Glomerular endothelial cell (primary cell): ENCODE measurements at regions not wholly inside any gene's neighbourhood (a gene's known extent, or its start where the extent isn't known, plus 50 kb on each side); places are given as distances from the start of the nearest gene placed in this dataset.

Experiments used
- DNase-seq: peaks from one replicate; pipeline ENCODE4 v3.0.0-alpha.2; 2011; ENCODE audit warnings: low read depth, low spot score; ENCODE audit errors: extremely low read depth

DNA sequence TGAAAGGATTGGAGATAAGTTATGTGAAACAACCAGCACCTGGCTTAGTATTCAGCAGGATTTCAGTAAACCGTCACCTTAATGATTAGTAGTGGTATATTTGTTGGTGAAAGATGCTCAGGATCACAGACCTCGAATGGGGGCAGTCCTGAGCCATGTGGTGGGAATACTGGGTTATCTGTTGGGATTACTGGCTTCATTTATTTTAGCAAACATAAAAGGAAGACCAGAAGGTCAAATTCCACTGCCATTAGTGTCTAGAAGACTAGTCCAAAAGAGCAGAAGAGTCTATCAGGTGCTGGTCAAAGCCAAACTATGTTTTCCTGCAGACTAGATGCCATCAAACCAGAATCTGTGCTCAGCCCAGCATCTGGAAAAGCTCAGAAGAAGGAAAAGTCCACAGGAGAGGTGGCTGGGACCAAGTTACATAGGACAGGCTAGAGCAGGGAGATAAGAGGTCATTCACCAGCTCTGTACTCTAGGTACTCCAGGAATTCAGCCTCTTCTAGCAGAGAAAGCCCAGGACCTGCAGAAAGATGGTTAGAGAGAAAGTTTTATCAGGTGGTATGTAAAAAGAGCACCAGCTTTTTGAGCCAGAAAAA is 343.4 kb downstream of the PLPP3 start:
- DNase-seq, result no peak

DNA sequence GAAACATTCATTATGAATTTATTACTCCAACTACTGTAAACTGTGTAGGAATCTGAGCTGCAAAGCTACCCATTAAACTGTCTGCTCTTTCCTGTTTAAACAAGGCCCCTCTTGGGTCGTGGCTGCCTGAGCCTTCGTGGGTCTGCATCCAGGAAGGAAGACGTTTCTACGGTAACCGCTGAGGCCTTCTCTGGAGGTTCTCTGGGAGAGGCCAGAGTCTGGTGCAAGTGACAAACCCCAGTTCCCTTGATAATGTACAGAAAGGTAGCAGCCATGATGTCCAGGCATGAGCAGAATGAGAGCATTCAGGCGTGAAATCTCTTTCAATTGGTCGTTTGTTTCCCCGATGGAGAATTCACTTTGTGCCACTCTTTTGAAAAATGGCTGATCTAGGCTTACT is 350.2 kb downstream of the PLPP3 start:
- no peak for DNase-seq

DNA sequence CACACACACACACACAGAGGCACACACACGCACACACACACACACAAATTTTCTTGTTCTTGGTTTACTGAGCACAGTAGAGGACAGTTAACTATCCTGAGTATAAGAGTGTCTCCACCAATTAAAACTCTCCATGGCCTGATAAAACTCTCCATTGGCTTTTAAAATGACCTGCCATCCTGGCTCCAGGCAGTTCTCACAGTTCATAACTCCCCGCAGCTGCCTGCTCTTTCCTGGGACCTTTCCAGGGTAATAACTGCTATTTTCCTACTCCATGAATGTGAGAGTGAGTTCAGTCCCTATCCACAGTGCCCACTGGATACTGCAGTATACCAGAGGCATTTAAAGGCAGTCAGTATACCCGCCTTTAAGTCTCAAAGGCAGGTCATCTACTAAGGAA is 351.5 kb downstream of the PLPP3 start:
- DNase-seq, result no peak

DNA sequence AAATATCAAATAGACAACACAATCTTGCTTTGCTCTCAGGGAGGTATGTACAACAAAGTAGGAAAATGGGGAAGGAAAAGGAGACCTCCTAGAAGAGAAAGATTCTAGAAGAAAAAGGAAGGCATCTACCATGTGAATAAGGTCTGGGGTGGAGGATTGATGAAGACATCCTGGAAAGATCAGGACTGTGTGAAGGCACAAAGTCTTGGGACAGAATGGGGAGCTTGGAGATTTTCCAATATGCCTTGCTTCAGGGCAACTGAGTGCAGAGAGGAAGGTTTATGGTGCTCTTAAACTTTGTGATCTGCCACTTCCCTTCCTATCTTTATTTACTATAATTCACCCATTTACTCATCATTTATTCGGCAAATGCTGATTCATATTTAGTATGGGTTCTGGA is 352.0 kb downstream of the PLPP3 start:
- DNase-seq, result no peak

DNA sequence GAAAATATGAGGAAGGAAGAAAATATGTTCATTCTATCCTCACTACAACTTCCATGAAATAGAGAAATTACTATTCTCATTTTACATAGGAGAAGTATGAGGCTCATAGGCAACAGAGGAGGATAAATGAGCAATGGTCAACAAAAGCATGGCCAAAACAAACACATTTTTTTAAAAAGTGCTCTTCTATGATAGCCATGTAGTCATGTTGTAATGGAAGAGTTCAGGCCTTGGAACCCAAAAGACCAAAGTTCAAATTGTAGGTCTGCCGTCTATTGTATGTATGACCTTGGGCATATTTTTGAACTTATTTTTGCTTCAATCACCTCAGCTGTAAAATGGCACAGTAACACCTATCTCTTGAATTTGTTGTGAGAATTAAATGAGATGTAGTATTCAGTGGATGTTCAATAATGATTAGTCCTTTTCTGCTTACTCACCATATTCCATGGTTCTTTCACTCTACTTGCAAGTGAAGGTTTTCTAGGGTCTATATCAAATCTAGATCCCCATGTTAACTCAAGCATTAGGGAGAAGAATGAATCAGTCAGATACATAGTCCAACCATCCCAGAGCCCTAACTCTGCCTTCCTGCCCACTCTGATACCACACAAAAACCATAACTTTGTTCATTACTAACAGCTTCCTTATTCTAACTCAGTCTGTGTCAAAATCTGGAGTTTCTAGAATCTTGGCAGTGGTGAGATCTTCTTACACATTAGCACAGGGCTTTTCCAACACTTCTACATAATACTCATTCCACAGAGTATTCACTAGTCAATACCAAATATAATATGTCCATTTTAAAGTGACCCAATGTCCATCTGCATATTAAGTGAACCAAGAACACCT is 353.2 kb downstream of the PLPP3 start:
- no peak for DNase-seq

DNA sequence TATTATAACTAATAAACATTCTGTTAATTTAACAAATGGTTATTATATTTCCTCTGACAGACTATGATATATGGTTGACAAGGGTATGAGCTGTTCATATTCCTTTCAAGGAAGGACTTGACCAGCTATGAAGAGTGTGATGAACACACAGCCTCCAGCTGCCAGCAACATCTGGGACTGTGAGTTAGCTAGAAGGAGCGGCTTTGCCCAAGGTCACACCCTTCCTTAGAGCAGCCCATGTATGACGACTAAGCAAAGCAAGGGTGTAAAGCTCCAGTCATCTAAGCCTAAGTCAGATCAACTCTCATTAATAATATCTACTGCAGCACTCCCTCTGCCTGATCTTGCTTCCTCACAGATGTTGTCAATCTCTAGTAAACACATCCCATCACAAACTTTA is 355.4 kb downstream of the PLPP3 start:
- DNase-seq, result no peak

DNA sequence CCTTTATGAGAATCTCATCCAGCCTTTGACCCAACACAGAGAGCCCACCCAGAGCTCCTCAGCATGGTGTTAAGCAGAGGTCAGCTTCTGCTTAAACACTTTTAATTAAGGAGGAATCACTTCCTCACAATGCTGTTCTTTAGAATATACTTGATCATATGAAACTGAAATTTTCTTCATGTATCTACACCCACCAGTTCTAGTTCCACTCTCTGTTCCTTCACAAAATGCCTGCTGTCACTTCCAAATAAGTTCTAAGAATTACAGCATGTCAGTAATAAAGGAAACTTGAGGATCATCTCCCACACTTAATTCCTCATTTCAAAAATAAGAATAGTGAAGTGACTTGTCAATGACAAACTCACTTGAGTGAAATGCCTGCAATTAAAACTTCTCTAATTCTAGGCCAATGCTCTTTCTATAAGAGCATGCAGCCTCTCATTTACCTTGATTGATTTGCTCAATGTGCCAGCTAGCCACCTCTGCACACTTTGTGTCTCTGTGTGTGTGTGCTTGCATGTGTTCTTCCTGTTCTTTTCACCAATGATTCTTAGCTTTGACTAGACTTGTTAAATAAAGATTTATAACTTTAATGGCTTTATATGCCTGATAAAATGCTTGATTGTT is 356.3 kb downstream of the PLPP3 start:
- no peak for DNase-seq

DNA sequence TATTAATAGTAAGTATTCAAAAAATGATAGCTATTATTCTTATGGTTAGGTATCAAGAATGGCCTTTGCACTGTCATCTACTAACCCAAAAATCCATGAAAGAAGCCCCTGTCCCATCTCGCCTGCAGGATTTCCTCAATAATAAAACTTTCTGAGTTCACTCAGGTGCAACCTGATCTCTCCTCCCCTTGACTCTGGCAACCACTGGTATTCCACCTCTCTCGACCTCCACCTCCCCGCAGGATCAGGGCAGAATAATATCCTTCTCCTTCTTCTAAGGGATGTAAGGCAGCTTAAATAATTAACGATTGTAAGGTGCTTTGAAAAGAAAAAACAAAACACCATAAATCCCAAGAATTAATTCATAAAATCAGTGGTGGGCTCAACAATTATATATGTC is 359.3 kb downstream of the PLPP3 start:
- DNase-seq, result no peak

DNA sequence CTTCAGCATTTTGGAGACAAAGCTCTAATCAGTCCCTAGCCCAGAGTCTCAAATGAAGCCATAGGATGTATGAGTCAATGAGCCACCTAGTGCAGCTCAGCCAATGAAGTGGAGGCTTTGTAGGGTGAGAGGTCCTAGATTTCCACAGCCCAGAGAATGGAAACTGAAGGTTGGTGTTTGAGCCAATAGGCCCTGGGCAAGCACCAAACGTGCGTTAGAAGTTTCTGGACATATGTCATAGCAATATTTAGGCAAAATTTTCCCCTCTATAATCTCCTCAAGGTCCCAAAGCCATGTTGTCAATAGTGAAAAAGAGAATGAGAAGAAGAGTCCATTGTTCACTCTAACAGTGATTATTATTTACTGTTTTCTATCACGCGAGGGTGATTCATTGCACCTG is 361.3 kb downstream of the PLPP3 start:
- DNase-seq, result no peak

DNA sequence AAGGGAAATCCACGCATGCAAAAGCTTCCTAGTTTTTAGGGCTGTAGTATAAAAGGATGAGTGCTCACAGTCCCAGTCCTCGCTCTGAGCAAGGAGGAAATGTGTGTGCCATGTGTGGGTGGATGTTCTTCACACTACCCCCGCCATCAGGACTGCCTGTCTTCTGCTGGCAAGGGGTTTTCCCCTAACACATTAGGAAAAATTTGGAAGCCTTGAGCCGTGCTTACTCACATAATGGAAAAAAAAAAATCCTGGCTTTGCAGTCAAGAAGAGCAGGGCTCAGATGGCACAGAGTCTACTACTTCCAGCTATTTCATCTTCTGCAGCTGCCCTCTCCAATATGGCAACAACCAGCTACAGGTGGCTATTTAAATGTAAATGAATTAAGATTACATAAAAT is 363.1 kb downstream of the PLPP3 start:
- no peak for DNase-seq

DNA sequence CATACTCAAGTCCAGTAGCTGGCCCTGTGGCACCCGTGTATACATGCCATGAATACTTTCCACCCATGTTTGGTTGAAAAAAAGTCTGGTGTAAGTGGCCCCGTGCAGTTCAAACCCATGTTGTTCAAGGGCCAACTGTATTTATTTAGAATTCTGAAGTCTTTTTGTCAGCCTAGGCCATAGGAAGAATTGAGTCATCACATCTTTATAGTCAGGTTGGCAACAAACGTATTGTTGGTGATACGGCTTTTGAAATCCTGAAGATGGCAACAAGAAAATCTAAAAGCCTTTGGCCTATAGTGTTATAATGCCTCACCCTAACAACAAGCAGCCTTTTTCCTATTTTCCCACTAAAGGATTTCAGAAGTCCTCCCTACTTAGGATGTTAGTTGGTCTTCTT is 363.6 kb downstream of the PLPP3 start:
- no peak for DNase-seq

DNA sequence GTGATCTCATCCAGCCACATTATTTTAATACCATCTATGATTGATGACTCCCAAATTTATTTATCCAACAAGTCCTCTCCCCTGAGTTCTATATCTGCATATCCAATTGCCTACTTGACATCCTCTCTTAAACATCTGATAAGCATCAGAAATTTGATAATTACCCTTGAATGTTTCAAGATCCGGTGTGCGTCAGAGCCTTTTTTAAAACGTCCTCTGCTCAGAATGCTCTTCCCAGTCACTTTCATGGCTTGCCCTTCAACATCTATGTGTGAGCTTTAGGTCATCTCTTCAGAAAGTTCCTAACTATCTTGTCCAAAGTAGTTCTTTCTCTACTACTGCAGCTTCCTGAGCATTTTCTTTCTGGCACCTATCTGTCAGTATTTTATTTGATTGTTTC is 364.3 kb downstream of the PLPP3 start:
- DNase-seq, result no peak

DNA sequence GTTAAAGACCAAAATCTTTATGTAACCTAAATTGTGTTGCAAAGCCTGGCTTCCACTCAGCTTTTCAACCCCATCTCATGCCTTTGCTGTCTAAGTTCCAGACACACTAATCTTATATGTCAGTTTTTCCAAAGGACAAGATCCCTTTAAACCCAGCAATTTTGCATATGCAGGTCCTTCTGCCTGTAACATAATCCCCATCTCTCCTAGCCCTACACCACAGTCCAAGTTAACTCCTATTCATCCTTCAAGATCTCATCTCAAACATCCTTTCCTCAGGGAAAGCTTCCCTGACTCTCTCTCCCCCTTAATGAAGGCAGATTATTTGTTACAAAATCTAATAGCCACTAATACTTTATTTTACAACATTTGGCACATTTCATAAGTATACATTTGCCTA is 366.3 kb downstream of the PLPP3 start:
- no peak for DNase-seq

DNA sequence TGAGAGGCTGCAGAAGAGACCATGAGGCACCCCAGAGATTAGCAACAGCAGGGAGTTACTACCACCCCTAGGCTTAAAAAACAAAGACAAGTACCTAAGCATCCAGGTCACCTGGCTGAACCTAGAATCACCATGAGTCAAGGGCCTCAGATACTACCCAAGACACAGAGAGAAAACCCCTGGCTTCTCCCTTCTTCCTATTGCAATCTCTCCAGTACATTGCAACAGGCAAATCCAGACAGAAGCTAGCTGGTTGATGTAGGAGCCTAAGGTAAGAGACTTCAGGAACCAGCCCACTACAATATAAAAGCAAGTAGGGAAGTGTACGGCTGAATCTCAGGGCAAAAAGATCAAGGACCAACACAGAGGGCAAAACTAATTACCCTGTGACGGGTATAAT is 367.2 kb downstream of the PLPP3 start:
- DNase-seq, result no peak

DNA sequence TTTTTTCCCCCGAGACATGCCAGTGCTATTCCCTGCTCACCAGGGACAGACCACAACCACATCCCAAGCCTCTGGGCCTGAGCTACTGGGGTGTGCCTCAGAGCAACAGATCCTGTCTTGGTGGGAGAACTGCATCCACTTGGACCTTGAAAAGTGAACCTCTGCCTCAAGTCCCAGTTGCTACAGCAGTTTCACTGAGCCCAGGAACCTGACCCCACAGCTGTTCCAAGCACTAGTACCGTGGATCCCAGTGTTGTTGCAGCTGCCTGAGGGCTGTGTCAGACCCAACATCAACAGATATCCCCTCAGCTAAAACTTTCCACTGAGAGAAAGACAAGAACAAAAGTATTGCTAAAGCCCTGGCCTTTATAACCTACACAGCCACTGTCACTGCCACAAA is 373.0 kb downstream of the PLPP3 start:
- no peak for DNase-seq

DNA sequence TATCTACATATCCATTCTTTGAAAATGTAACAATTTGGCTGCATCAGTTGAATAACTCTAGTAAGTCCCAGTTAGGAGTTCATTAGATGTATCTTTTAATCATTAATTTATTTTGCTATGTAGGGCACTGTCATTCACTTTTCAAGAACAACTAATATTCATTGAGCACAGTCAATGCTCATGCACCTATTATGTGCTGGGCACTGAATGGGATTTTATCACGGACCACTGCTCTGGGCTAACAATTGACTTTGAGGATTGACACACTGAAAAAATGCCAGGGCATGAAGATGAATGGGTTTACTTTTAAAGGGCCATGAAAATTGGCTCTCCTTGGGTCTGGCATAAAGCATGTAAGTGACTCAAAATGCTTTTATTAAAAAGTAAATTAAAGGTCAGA is 375.2 kb downstream of the PLPP3 start:
- DNase-seq, result no peak

DNA sequence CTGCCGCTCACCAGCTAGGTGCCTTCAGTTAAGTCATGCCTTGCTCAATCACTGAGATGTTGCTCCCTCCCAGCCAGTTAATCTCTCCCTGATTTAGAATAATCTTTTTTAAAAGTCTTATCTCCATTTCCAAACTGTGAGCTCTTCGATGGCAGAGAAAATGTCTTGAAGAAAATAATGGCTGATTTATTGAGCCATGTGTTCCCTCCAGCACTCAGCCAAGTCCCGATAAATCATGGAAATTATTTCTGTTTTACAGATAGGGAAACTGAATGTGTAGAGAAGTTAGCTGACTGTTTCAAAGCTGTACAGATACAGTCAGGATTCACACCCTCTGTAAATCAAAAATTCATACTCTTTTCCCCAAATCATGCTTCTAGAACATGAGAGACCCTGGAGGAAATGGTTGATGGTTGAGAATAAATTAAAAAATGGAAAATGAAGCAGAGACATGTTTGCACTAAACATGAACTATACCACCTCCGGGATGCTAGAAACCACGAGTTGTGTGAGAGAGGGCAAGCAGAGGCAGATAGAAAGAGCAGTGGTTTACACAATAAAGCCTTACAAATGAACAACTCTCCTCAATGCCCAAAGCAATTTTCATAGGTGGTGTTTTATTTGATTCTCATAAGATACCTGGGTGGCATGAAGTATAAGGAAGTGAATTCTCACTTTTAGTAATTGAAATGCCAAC is 376.4 kb downstream of the PLPP3 start:
- DNase-seq, result no peak

DNA sequence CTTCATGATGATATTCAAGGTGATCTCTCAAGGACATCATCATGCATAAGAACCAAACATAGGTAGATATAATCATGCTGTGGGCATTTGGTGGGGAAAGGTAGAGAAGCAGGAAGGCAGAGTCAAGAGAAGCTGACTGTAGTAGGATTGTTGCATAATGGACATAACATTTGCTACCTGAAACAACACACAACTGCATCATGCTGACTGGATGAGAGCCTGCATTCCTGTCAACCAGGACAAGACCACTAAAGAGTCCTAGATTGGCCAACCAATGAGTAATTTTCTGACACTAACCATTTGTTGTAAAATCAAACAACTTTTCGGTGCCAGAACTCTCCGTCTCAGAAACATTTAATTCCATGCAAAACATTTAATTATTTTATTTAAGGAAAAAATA is 377.2 kb downstream of the PLPP3 start:
- DNase-seq, result no peak

DNA sequence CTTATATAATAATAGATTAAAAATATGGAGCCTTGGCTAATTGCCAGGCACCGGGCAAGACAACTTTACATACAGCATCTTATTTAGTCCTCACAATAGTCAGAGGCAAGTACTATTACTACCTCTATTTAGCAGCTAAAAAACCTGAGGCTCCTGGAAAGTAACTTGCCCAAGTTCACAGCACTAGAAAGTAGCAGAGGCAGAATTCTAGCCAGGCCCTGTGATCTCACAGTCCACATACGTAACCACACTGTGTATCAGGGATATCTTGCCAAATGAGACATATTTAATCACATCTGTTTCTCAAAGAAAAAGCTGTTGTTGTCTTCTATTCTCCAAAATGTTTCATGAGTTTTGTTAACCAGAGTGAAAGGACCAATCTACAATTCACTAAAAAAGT is 378.5 kb downstream of the PLPP3 start:
- no peak for DNase-seq

DNA sequence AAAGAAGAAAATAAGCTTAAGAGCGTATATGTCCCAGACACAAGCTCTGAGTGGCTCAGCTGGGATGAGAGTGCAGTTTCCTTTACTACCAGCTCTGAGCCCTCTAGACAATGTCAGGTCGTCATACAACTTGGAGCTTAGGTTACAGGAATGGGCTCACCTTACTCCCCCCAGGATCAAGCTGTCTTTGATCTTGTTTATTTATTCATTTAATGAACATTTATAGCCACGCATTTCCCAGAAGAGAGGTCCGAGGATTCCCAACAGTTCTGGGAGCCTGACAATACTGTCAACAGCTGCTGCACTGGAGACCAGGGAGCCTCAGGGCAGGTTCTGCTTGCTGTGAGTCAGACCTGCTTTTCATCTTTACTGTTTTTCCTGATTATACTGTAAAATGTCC is 378.9 kb downstream of the PLPP3 start:
- DNase-seq, result no peak

DNA sequence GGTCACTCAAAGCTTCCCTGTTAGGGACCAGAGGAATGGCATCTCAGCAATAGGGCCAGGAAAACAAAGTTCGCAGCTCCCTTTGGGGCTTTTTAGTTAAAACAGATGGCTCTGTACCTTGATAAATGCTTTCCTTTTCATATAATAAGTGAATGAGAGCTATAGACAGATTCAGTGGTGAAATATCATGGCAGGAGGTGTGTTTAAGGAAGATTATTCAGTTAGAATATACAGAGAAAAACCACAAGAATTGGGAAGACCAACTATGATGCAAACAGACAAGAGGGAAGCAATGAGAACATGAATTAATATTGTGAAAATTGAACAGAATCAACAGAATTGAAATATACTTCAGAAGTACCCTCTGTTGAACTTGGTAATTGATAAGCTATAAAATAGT is 379.4 kb downstream of the PLPP3 start:
- no peak for DNase-seq

DNA sequence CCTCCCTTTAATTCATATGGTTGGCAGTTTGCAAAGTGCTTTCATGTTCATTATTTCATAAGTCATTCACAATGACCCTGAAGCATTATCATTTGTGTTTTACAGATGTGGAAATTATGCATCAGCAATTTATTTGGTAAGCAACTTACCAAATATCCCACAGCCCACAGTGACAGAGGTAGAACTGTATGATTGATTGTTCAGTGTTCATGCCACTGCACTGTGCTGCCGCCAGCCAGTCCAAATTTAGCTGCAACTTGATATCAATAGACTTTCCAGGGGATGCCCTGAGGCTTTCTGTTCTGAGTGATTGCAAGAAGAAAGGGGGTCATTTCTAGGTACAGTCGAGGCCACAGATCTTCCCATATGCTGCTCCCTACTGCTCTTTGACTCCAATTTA is 380.3 kb downstream of the PLPP3 start:
- no peak for DNase-seq
